Body of pancreas (tissue), 4 donors: ENCODE measurements at regions not wholly inside any gene's neighbourhood (a gene's known extent, or its start where the extent isn't known, plus 50 kb on each side); places are given as distances from the start of the nearest gene placed in this dataset.

Experiments used
- POLR2A ChIP-seq, 3 donors: fragments of 450-650 bp; IDR thresholded peaks; one replicate each; pipeline ENCODE4 v1.6.1; 2016; ENCODE audit warnings: antibody characterized with exemption in 3 of 3, mild to moderate bottlenecking in 2 of 3
- TF ChIP-seq, protein P1 (sequence below), 7 experiments: fragments of 450-650 bp in 4 of 7; fragments of 200-600 bp in 3 of 7; sonication (generic) in 3 of 7; IDR thresholded peaks; one replicate each; pipeline ENCODE4 v1.5.1; 2016 to 2019; ENCODE audit warnings: antibody characterized with exemption in 7 of 7

DNA sequence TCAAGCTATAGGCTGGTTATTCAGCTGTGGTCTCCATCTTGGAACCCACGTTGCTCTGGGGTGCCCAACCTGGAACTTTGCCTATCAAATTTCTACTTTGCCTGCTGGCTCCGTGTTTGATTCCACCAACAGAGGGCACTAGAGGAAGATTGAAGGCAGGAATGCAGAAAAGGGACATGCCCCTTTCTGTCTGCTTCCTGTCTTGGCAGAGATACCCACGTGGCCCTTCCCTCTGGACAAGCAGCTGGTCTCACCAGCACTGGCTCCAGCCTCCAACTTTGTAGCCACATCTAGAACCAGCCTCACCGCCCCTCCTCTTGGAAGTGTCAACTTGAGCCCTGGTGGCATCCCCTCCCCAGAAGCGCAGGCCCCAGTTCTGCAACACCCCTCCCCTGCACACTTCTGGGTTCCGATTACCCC lies 52.1 kb upstream of the ZNF438 start:
- TF ChIP-seq, protein P1, sequence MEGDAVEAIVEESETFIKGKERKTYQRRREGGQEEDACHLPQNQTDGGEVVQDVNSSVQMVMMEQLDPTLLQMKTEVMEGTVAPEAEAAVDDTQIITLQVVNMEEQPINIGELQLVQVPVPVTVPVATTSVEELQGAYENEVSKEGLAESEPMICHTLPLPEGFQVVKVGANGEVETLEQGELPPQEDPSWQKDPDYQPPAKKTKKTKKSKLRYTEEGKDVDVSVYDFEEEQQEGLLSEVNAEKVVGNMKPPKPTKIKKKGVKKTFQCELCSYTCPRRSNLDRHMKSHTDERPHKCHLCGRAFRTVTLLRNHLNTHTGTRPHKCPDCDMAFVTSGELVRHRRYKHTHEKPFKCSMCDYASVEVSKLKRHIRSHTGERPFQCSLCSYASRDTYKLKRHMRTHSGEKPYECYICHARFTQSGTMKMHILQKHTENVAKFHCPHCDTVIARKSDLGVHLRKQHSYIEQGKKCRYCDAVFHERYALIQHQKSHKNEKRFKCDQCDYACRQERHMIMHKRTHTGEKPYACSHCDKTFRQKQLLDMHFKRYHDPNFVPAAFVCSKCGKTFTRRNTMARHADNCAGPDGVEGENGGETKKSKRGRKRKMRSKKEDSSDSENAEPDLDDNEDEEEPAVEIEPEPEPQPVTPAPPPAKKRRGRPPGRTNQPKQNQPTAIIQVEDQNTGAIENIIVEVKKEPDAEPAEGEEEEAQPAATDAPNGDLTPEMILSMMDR (IDR thresholded peaks at IDR 0.05): peak in 5 of 7 experiments; percentile 22 to 34 (median 29)
- no peak for TF ChIP-seq POLR2A (IDR thresholded peaks at IDR 0.05)
